GM21390 (cell line): ENCODE measurements at regions not wholly inside any gene's neighbourhood (a gene's known extent, or its start where the extent isn't known, plus 50 kb on each side); places are given as distances from the start of the nearest gene placed in this dataset.
"Not testable (repeated sequence)": the region's sequence is repeated elsewhere in the genome, so short reads cannot be mapped to it uniquely, and the experiment has no call there.

Experiments used
- ATAC-seq: cut with Tn5 transposase; IDR thresholded peaks from one replicate; pipeline ENCODE4 v1.9.1; 2021; ENCODE audit not compliant: unreplicated experiment

GRCh38 chr1:230493264-230493663, 67.1 kb upstream of the PGBD5 start:
- no peak for ATAC-seq

- ATAC-seq, result no peak
These were observed 64.3 kb upstream of the PGBD5 start for GRCh38 chr1:230490436-230490835.

- no peak for ATAC-seq
These were observed 61.8 kb upstream of the PGBD5 start for GRCh38 chr1:230487773-230488428.

GRCh38 chr1:230476622-230477003, 50.5 kb upstream of the PGBD5 start:
- no peak for ATAC-seq

DNA sequence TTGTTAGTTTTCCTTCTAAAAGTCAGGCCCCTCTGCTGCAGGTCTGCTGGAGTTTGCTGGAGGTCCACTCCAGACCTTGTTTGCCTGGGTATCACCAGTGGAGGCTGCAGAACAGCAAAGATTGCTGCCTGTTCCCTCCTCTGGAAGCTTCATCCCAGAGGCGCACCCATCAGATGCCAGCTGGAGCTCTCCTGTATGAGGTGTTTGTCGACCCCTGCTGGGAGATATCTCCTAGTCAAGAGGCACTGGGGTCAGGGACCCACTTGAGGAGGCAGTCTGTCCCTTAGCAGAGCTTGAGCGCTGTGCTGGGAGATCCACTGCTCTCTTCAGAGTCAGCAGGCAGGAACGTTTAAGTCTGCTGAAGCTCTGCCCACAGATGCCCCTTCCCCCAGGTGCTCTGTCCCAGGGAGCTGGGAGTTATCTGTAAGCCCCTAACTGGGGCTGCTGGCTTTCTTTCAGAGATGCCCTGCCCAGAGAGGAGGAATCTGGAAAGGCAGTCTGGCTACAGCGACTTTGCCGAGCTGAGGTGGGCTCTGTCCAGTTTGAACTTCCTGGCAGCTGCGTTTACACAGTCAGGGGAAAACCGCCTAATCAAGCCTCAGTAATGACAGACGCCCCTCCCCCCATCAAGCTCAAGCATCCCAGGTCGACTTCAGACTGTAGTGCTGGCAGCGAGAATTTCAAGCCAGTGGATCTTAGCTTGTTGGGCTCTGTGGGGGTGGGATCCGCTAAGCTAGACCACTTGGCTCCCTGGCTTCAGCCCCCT, 49.9 kb upstream of the PGBD5 start:
- ATAC-seq, result not testable (repeated sequence)
